PFSK-1 (cell line): ENCODE measurements at regions not wholly inside any gene's neighbourhood (a gene's known extent, or its start where the extent isn't known, plus 50 kb on each side); places are given as distances from the start of the nearest gene placed in this dataset.

Source experiments
- FOXP2 ChIP-seq: optimal IDR thresholded peaks from 2 replicates; pipeline ENCODE3; 2011; ENCODE audit warnings: borderline replicate concordance, control low read depth, inconsistent platforms; ENCODE audit not compliant: insufficient read depth; ENCODE audit errors: extremely low read length, extremely low read depth
- POLR2AphosphoS5 ChIP-seq: IDR thresholded peaks from 2 replicates; pipeline ENCODE4 v1.6.1; 2012; ENCODE audit warnings: low read depth, mild to moderate bottlenecking, control low read depth, low read length, moderate library complexity
- REST ChIP-seq, 2 experiments: IDR thresholded peaks; 2 replicates each; pipeline versions ENCODE4 v1.6.1 to v1.8.0; 2011 to 2012; ENCODE audit warnings: low read depth in 2 of 2, low read length in 2 of 2, control low read depth in 1 of 2, inconsistent platforms in 1 of 2, mild to moderate bottlenecking in 1 of 2, moderate library complexity in 1 of 2; ENCODE audit not compliant: insufficient read depth in 1 of 2
- SIN3A ChIP-seq: IDR thresholded peaks from 2 replicates; pipeline ENCODE4 v1.6.1; 2012; ENCODE audit warnings: mild to moderate bottlenecking, low read length, moderate library complexity, borderline replicate concordance; ENCODE audit not compliant: insufficient read depth
- TAF1 ChIP-seq: IDR thresholded peaks from 2 replicates; pipeline ENCODE4 v1.6.1; 2012; ENCODE audit warnings: low read length, control low read depth, borderline replicate concordance; ENCODE audit not compliant: insufficient read depth

DNA sequence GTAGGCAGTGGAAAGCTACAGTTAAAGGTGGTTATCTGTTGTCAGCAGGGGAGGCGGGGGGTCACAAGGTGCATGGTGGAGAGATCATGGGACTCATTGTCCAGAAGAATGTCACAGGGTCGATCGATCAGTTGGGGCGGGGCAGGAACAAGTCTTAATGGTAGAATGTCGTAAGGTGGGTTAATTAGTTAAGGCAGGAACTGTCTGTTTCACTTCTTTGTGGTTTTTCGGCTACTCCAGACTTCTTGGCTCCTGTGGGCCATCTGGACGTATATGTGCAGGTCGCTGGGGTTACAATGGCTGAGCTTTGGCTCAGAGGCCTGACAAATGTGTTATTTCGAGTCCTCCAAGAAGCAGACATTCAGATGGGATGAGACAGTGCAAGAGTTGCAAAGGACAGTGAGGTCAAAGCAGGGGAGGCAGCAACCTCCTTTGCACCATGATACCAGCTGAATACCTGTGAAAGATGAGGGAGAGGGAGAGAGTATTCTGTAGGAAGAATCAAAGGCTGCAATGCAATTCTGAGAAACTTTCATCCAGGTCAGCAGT is 246.9 kb upstream of the TMEM132C start:
- no peak for TF ChIP-seq FOXP2
- TF ChIP-seq POLR2AphosphoS5 = no peak
- no peak for TF ChIP-seq SIN3A
- no peak for TF ChIP-seq TAF1
- no peak for TF ChIP-seq REST (IDR thresholded peaks at IDR 0.05; ENCODE audit: insufficient read depth in 1 of 2, low read depth in 2 of 2, low read length in 2 of 2)

DNA sequence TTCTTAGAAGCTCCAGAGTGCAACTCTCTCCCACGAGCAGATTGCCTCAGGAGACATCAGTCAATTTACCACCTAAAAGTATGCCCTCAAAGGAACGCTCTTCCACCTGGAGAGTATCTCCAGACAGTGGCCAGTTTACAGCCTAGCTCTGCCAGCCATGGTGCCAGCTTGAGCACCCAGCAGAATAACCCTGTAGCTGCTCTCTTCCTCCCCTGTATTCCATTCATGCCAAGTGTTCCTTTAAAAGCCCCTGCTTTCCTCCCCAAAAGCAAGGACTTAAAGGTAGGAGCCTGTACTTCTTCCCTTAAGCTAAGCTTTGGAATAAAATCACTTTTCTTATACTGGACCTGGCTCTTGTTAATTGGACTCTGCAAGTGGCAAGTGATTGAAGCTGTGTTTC is 245.4 kb upstream of the TMEM132C start:
- TF ChIP-seq SIN3A = no peak
- no peak for TF ChIP-seq POLR2AphosphoS5
- no peak for TF ChIP-seq REST (IDR thresholded peaks at IDR 0.05; ENCODE audit: insufficient read depth in 1 of 2, low read depth in 2 of 2, low read length in 2 of 2)
- no peak for TF ChIP-seq FOXP2
- TF ChIP-seq TAF1 = no peak

GRCh38 chr12:128025589-128026245 is 241.3 kb upstream of the TMEM132C start:
- no peak for TF ChIP-seq REST (IDR thresholded peaks at IDR 0.05; ENCODE audit: insufficient read depth in 1 of 2, low read depth in 2 of 2, low read length in 2 of 2)
- TF ChIP-seq SIN3A = no peak
- no peak for TF ChIP-seq FOXP2
- TF ChIP-seq TAF1 = no peak
- no peak for TF ChIP-seq POLR2AphosphoS5

GRCh38 chr12:128026696-128027574 is 240.0 kb upstream of the TMEM132C start:
- no peak for TF ChIP-seq REST (IDR thresholded peaks at IDR 0.05; ENCODE audit: insufficient read depth in 1 of 2, low read depth in 2 of 2, low read length in 2 of 2)

GRCh38 chr12:128033473-128033872 is 233.5 kb upstream of the TMEM132C start:
- TF ChIP-seq SIN3A = no peak
- no peak for TF ChIP-seq POLR2AphosphoS5
- no peak for TF ChIP-seq TAF1
- no peak for TF ChIP-seq REST (IDR thresholded peaks at IDR 0.05; ENCODE audit: insufficient read depth in 1 of 2, low read depth in 2 of 2, low read length in 2 of 2)
- TF ChIP-seq FOXP2 = no peak
